Erythroblast (primary cell): ENCODE measurements at regions not wholly inside any gene's neighbourhood (a gene's known extent, or its start where the extent isn't known, plus 50 kb on each side); places are given as distances from the start of the nearest gene placed in this dataset.

Experiments used
- GATA1 ChIP-seq: IDR thresholded peaks from 2 replicates; pipeline ENCODE4 v1.6.1; 2011; ENCODE audit warnings: low read depth, mild to moderate bottlenecking, control low read depth, low read length, moderate library complexity
- POLR2A ChIP-seq: IDR thresholded peaks from 2 replicates; pipeline ENCODE4 v1.6.1; 2011; ENCODE audit warnings: mild to moderate bottlenecking, low read length

GRCh38 chr2:8363161-8363560 lies 318.7 kb upstream of the ID2 start:
- TF ChIP-seq POLR2A, result no peak
- TF ChIP-seq GATA1, result no peak
